Fibroblast of pulmonary artery (primary cell): ENCODE measurements at regions not wholly inside any gene's neighbourhood (a gene's known extent, or its start where the extent isn't known, plus 50 kb on each side); places are given as distances from the start of the nearest gene placed in this dataset.

Source experiments
- DNase-seq: peaks from one replicate; pipeline ENCODE4 v3.0.0-alpha.2; 2010; ENCODE audit warnings: low read depth
- H3K4me3 ChIP-seq: replicated peaks from 2 replicates; pipeline ENCODE4 v1.5.1; 2011; ENCODE audit warnings: low read depth, mild to moderate bottlenecking, control low read depth, low read length, moderate library complexity
- CTCF ChIP-seq: IDR thresholded peaks from 2 replicates; pipeline ENCODE4 v1.5.1; 2011; ENCODE audit warnings: mild to moderate bottlenecking, control low read depth, low read length, inconsistent platforms; ENCODE audit errors: missing control alignments

GRCh38 chr20:51298141-51298749, 244.3 kb downstream of the NFATC2 start:
- TF ChIP-seq CTCF = no peak
- H3K4me3 ChIP-seq = no peak overlapping the region
- no peak for DNase-seq

- no peak for TF ChIP-seq CTCF
- DNase-seq = no peak
- no peak overlapping the region for H3K4me3 ChIP-seq
Observed at GRCh38 chr20:51287628-51288413, 254.7 kb downstream of the NFATC2 start.

GRCh38 chr20:51286758-51287157, 255.8 kb downstream of the NFATC2 start:
- no peak for DNase-seq
- TF ChIP-seq CTCF = no peak
- no peak overlapping the region for H3K4me3 ChIP-seq

GRCh38 chr20:51285684-51286083, 256.8 kb downstream of the NFATC2 start:
- no peak for TF ChIP-seq CTCF
- no peak for DNase-seq
- no peak overlapping the region for H3K4me3 ChIP-seq

- no peak for TF ChIP-seq CTCF
- H3K4me3 ChIP-seq = no peak overlapping the region
- DNase-seq = no peak
Observed at GRCh38 chr20:51284871-51285270, 257.6 kb downstream of the NFATC2 start.

GRCh38 chr20:51284176-51284575, 258.3 kb downstream of the NFATC2 start:
- TF ChIP-seq CTCF = no peak
- H3K4me3 ChIP-seq = no peak overlapping the region
- DNase-seq = no peak
